Activated CD4-positive, alpha-beta T cell treated with anti-CD3 and anti-CD28 coated beads for 36 hours (primary cell): ENCODE measurements at regions not wholly inside any gene's neighbourhood (a gene's known extent, or its start where the extent isn't known, plus 50 kb on each side); places are given as distances from the start of the nearest gene placed in this dataset.
A peak's percentile ranks its signal among the peaks of the same experiment; 100 is the strongest.
"Not testable (repeated sequence)": the region's sequence is repeated elsewhere in the genome, so short reads cannot be mapped to it uniquely, and the experiment has no call there.

Experiments used
- ATAC-seq: fragments of 200-7000 bp; cut with Tn5 transposase; one replicate; pipeline ENCODE4 v1.10.0; 2021; ENCODE audit warnings: mild to moderate bottlenecking, moderate library complexity
- CTCF ChIA-PET: fragments of 350-600 bp; sonication (Branson Sonifier 250); formaldehyde crosslinking; loops from one replicate; lab custom pipeline; 2021; ENCODE audit warnings: antibody characterized with exemption; lab: Charles Lee
- POLR2A ChIA-PET: fragments of 350-600 bp; sonication (Branson Sonifier 250); formaldehyde crosslinking; loops from one replicate; lab custom pipeline; 2021; ENCODE audit warnings: antibody characterized with exemption, inconsistent platforms; lab: Charles Lee
- DNase-seq: peaks from one replicate; pipeline ENCODE4 v3.0.0-alpha.2; 2020
- H3K27ac Mint-ChIP-seq: one replicate; pipeline ENCODE4 v1.8.0; 2021; ENCODE audit warnings: mixed read lengths
- H3K27me3 Mint-ChIP-seq: one replicate; pipeline ENCODE4 v1.8.0; 2021; ENCODE audit warnings: mixed read lengths
- H3K36me3 Mint-ChIP-seq: one replicate; pipeline ENCODE4 v1.8.0; 2021; ENCODE audit warnings: low read depth, mixed read lengths
- H3K4me1 Mint-ChIP-seq: one replicate; pipeline ENCODE4 v1.8.0; 2021; ENCODE audit warnings: mixed read lengths
- H3K4me3 Mint-ChIP-seq: one replicate; pipeline ENCODE4 v1.8.0; 2021; ENCODE audit warnings: mild to moderate bottlenecking, moderate library complexity, mixed read lengths
- H3K9me3 Mint-ChIP-seq: one replicate; pipeline ENCODE4 v1.8.0; 2021; ENCODE audit warnings: low read depth, mixed read lengths
- intact Hi-C, 2 experiments: fragments of 100-400 bp; cut with DNase I in 1 of 2; cut with micrococcal nuclease in 1 of 2; formaldehyde crosslinking; loops; one replicate each; pipeline versions ENCODE4 v1.14.2 to v1.15.1; 2022 to 2024; cut with DNase I, micrococcal nuclease

GRCh38 chr16:6708576-6709215, 623.9 kb upstream of the RBFOX1 start:
- intact Hi-C loops, result no loop called here
- H3K36me3 Mint-ChIP-seq, result no peaks in the 10 kb centered on the region
- no peaks in the 10 kb centered on the region for H3K4me1 Mint-ChIP-seq
- H3K27ac Mint-ChIP-seq, result no peak overlapping the region
- DNase-seq, result no peak
- no peak for ATAC-seq
- ChIA-PET CTCF (no interaction called here), POLR2A (no interaction called here)
- no peak overlapping the region for H3K4me3 Mint-ChIP-seq
- H3K9me3 Mint-ChIP-seq, result peaks cover 19% of the 10 kb centered on the region
- no peaks in the 10 kb centered on the region for H3K27me3 Mint-ChIP-seq

GRCh38 chr16:6704306-6704930, 628.2 kb upstream of the RBFOX1 start:
- ChIA-PET CTCF (no interaction called here), POLR2A (no interaction called here)
- H3K4me1 Mint-ChIP-seq, result no peaks in the 10 kb centered on the region
- ATAC-seq, result no peak
- no peak overlapping the region for H3K4me3 Mint-ChIP-seq
- no peaks in the 10 kb centered on the region for H3K27me3 Mint-ChIP-seq
- H3K27ac Mint-ChIP-seq, result no peak overlapping the region
- intact Hi-C loops, result no loop called here
- no peak for DNase-seq
- peaks cover 10% of the 10 kb centered on the region for H3K9me3 Mint-ChIP-seq
- no peaks in the 10 kb centered on the region for H3K36me3 Mint-ChIP-seq

GRCh38 chr16:6701096-6701495, 631.5 kb upstream of the RBFOX1 start:
- DNase-seq (no peak), ATAC-seq (no peak)
- no peaks in the 10 kb centered on the region for H3K27me3 Mint-ChIP-seq
- H3K27ac Mint-ChIP-seq, result no peak overlapping the region
- no peak overlapping the region for H3K4me3 Mint-ChIP-seq
- POLR2A ChIA-PET, result no interaction called here
- H3K4me1 Mint-ChIP-seq, result no peaks in the 10 kb centered on the region
- CTCF ChIA-PET, result no interaction called here
- no peaks in the 10 kb centered on the region for H3K36me3 Mint-ChIP-seq
- intact Hi-C loops, result no loop called here
- H3K9me3 Mint-ChIP-seq, result peaks cover 13% of the 10 kb centered on the region

- intact Hi-C loops, result no loop called here
- H3K4me3 Mint-ChIP-seq, result no peak overlapping the region
- H3K27me3 Mint-ChIP-seq, result no peaks in the 10 kb centered on the region
- POLR2A ChIA-PET, result no interaction called here
- no peaks in the 10 kb centered on the region for H3K36me3 Mint-ChIP-seq
- CTCF ChIA-PET, result interaction anchor here (0.5 kb wide), 1 partner anchor 72 kb away, joined by 3 read pairs; no protein-coding TSS in a partner anchor
- no peak for ATAC-seq
- peaks cover 11% of the 10 kb centered on the region for H3K9me3 Mint-ChIP-seq
- no peak for DNase-seq
- no peaks in the 10 kb centered on the region for H3K4me1 Mint-ChIP-seq
- no peak overlapping the region for H3K27ac Mint-ChIP-seq
Observed at GRCh38 chr16:6698548-6698947, 634.1 kb upstream of the RBFOX1 start.

GRCh38 chr16:6695666-6696065, 637.0 kb upstream of the RBFOX1 start:
- peaks cover 5% of the 10 kb centered on the region for H3K9me3 Mint-ChIP-seq
- CTCF ChIA-PET, result no interaction called here
- H3K27me3 Mint-ChIP-seq, result no peaks in the 10 kb centered on the region
- POLR2A ChIA-PET, result no interaction called here
- DNase-seq (no peak), ATAC-seq (no peak)
- no peak overlapping the region for H3K4me3 Mint-ChIP-seq
- H3K4me1 Mint-ChIP-seq, result no peaks in the 10 kb centered on the region
- H3K36me3 Mint-ChIP-seq, result no peaks in the 10 kb centered on the region
- no peak overlapping the region for H3K27ac Mint-ChIP-seq
- intact Hi-C loops, result no loop called here

GRCh38 chr16:6694636-6695035, 638.0 kb upstream of the RBFOX1 start:
- Mint-ChIP-seq H3K9me3 (peaks cover 7% of the 10 kb centered on the region), H3K27me3 (no peaks in the 10 kb centered on the region), H3K36me3 (no peaks in the 10 kb centered on the region), H3K4me1 (no peaks in the 10 kb centered on the region), H3K4me3 (no peak overlapping the region), H3K27ac (no peak overlapping the region)
- no peak for DNase-seq
- intact Hi-C loops, result no loop called here
- CTCF ChIA-PET, result no interaction called here
- POLR2A ChIA-PET, result no interaction called here
- ATAC-seq, result no peak

GRCh38 chr16:6693418-6693817, 639.2 kb upstream of the RBFOX1 start:
- H3K4me3 Mint-ChIP-seq, CTCF ChIA-PET: not testable (repeated sequence)

GRCh38 chr16:6692874-6693273, 639.8 kb upstream of the RBFOX1 start:
- ATAC-seq, result no peak
- CTCF ChIA-PET, result no interaction called here
- Mint-ChIP-seq H3K4me1 (no peaks in the 10 kb centered on the region), H3K4me3 (no peak overlapping the region), H3K36me3 (no peaks in the 10 kb centered on the region), H3K9me3 (peaks cover 5% of the 10 kb centered on the region), H3K27me3 (no peaks in the 10 kb centered on the region), H3K27ac (no peak overlapping the region)
- POLR2A ChIA-PET, result no interaction called here
- intact Hi-C loops, result no loop called here
- DNase-seq, result no peak

More at GRCh38 chr16:6693418-6693817, 639.2 kb upstream of the RBFOX1 start:
- ATAC-seq, DNase-seq, H3K27me3 Mint-ChIP-seq, H3K9me3 Mint-ChIP-seq, H3K4me1 Mint-ChIP-seq, H3K27ac Mint-ChIP-seq, H3K36me3 Mint-ChIP-seq, POLR2A ChIA-PET, intact Hi-C loops: not testable (repeated sequence)

- no peaks in the 10 kb centered on the region for H3K4me1 Mint-ChIP-seq
- no peak overlapping the region for H3K4me3 Mint-ChIP-seq
- POLR2A ChIA-PET, result no interaction called here
- no peaks in the 10 kb centered on the region for H3K36me3 Mint-ChIP-seq
- DNase-seq (no peak), ATAC-seq (no peak)
- H3K27ac Mint-ChIP-seq, result no peak overlapping the region
- intact Hi-C loops, result no loop called here
- CTCF ChIA-PET, result no interaction called here
- H3K27me3 Mint-ChIP-seq, result no peaks in the 10 kb centered on the region
- H3K9me3 Mint-ChIP-seq, result peaks cover 9% of the 10 kb centered on the region
Observed at GRCh38 chr16:6690741-6691140, 641.9 kb upstream of the RBFOX1 start.

GRCh38 chr16:6689643-6690042, 643.0 kb upstream of the RBFOX1 start:
- intact Hi-C loops, result no loop called here
- H3K27me3 Mint-ChIP-seq, result no peaks in the 10 kb centered on the region
- ChIA-PET CTCF (interaction anchor here (0.6 kb wide), 1 partner anchor 1900 kb away, joined by 4 read pairs; no protein-coding TSS in a partner anchor), POLR2A (no interaction called here)
- H3K4me1 Mint-ChIP-seq, result no peaks in the 10 kb centered on the region
- ATAC-seq (no peak), DNase-seq (no peak)
- no peak overlapping the region for H3K4me3 Mint-ChIP-seq
- H3K9me3 Mint-ChIP-seq, result peaks cover 9% of the 10 kb centered on the region
- no peak overlapping the region for H3K27ac Mint-ChIP-seq
- H3K36me3 Mint-ChIP-seq, result no peaks in the 10 kb centered on the region

- Mint-ChIP-seq H3K4me3 (no peak overlapping the region), H3K4me1 (no peaks in the 10 kb centered on the region), H3K36me3 (no peaks in the 10 kb centered on the region), H3K9me3 (peaks cover 9% of the 10 kb centered on the region), H3K27me3 (no peaks in the 10 kb centered on the region), H3K27ac (no peak overlapping the region)
- no peak for DNase-seq
- no peak for ATAC-seq
- intact Hi-C loops, result no loop called here
- ChIA-PET POLR2A (no interaction called here), CTCF (no interaction called here)
Observed at GRCh38 chr16:6687593-6687992, 645.1 kb upstream of the RBFOX1 start.

GRCh38 chr16:6684076-6684673, 648.5 kb upstream of the RBFOX1 start:
- no peaks in the 10 kb centered on the region for H3K36me3 Mint-ChIP-seq

More at GRCh38 chr16:6684076-6684673, 648.5 kb upstream of the RBFOX1 start:
- no peaks in the 10 kb centered on the region for H3K4me1 Mint-ChIP-seq
- H3K4me3 Mint-ChIP-seq, result no peak overlapping the region
- no peaks in the 10 kb centered on the region for H3K27me3 Mint-ChIP-seq
- peak; percentile 41 for DNase-seq
- intact Hi-C loops, result loop anchor here in 1 of 2 experiments (2.0 kb wide), 1 partner anchor 1489 kb away; no protein-coding TSS in a partner anchor
- no peak overlapping the region for H3K27ac Mint-ChIP-seq
- CTCF ChIA-PET, result interaction anchor here (0.8 to 1.6 kb wide), 2 partner anchors 14 to 1848 kb away, joined by 3 to 6 read pairs; no protein-coding TSS in a partner anchor
- POLR2A ChIA-PET, result no interaction called here
- peaks cover 5% of the 10 kb centered on the region for H3K9me3 Mint-ChIP-seq
- no peak for ATAC-seq
